Spleen (tissue), 11 donors: ENCODE measurements at regions not wholly inside any gene's neighbourhood (a gene's known extent, or its start where the extent isn't known, plus 50 kb on each side); places are given as distances from the start of the nearest gene placed in this dataset.

ENCODE experiments used
- DNase-seq: peaks from one replicate; pipeline ENCODE4 v3.0.0-alpha.2; 2020
- H3K27ac ChIP-seq, 8 donors: fragments of 200-600 bp; sonication (generic) in 7 of 8; 1 replicate in 4 of 8; 2 replicates in 4 of 8; pipeline versions ENCODE4 v1.5.0 to v1.8.0; 2016 to 2021; ENCODE audit warnings: inconsistent platforms in 4 of 8, mild to moderate bottlenecking in 4 of 8, moderate library complexity in 1 of 8
- H3K27me3 ChIP-seq, 7 donors: fragments of 200-600 bp; sonication (generic) in 6 of 7; replicated peaks in 1 of 7; 1 replicate in 4 of 7; 2 replicates in 3 of 7; pipeline versions ENCODE4 v1.5.0 to v1.8.0; 2016 to 2021; ENCODE audit warnings: inconsistent platforms in 3 of 7, mild to moderate bottlenecking in 1 of 7
- H3K36me3 ChIP-seq, 6 donors: fragments of 200-600 bp; sonication (generic) in 5 of 6; 1 replicate in 4 of 6; 2 replicates in 2 of 6; pipeline versions ENCODE4 v1.5.0 to v1.8.0; 2016 to 2021; ENCODE audit warnings: inconsistent platforms in 2 of 6
- H3K4me1 ChIP-seq, 6 donors: fragments of 200-600 bp; sonication (generic) in 5 of 6; 1 replicate in 3 of 6; 2 replicates in 3 of 6; pipeline versions ENCODE4 v1.5.0 to v1.8.0; 2016 to 2021; ENCODE audit warnings: inconsistent platforms in 3 of 6
- H3K4me3 ChIP-seq, 8 donors: fragments of 200-600 bp; sonication (generic) in 7 of 8; 1 replicate in 4 of 8; 2 replicates in 4 of 8; pipeline versions ENCODE4 v1.5.0 to v1.8.0; 2016 to 2021; ENCODE audit warnings: inconsistent platforms in 4 of 8, mild to moderate bottlenecking in 4 of 8, moderate library complexity in 2 of 8
- H3K9me3 ChIP-seq, 8 donors: fragments of 200-600 bp; sonication (generic) in 7 of 8; 1 replicate in 4 of 8; 2 replicates in 4 of 8; pipeline versions ENCODE4 v1.5.0 to v1.8.0; 2016 to 2021; ENCODE audit warnings: inconsistent platforms in 4 of 8
- POLR2A ChIP-seq, 3 donors: fragments of 450-650 bp; IDR thresholded peaks; one replicate each; pipeline ENCODE4 v1.5.1; 2017; ENCODE audit warnings: antibody characterized with exemption in 3 of 3, mild to moderate bottlenecking in 1 of 3
- POLR2AphosphoS5 ChIP-seq, 3 donors: sonication (generic); formaldehyde crosslinking; IDR thresholded peaks; one replicate each; pipeline ENCODE4 v1.5.1; 2017; ENCODE audit warnings: antibody characterized with exemption in 3 of 3
- WGBS, 5 donors: extraction: QIAGEN DNeasy Blood & Tissue Kit in 3 of 5; methylation state at CpG; one replicate each; pipeline versions ENCODE4 v1.1.5 to v1.1.7; 2013 to 2018; 5-methylcytosine and 5-hydroxymethylcytosine counted together
- intact Hi-C: fragments of 100-400 bp; cut with DNase I; formaldehyde crosslinking; loops from one replicate; pipeline ENCODE4 v1.15.0; 2023; ENCODE audit warnings: low total_unique reads
- TF ChIP-seq, protein P1 (sequence below), 11 experiments: fragments of 200-600 bp in 7 of 11; fragments of 450-650 bp in 4 of 11; sonication (generic) in 4 of 11; IDR thresholded peaks in 8 of 11; conservative IDR thresholded peaks in 3 of 11; 1 replicate in 7 of 11; 2 replicates in 4 of 11; pipeline versions ENCODE4 v1.4.0 to v1.8.0; 2016 to 2021; ENCODE audit warnings: antibody characterized with exemption in 11 of 11, inconsistent platforms in 4 of 11, mild to moderate bottlenecking in 1 of 11
- donor health status: healthy with polysubstance abuse.
- donor health status: DM: no; HTN: no; CAD: no; lungs with moderate emphysema.
- donor health status: DM: no; HTN: no; CAD: no.
- donor health status: Bipolar disorder and iron deficiency.
- donor health status: healthy.
- donor health status: DM: no; HTN: no; CAD: no.
- donor health status: DM: yes; HTN: yes; CAD: no.

DNA sequence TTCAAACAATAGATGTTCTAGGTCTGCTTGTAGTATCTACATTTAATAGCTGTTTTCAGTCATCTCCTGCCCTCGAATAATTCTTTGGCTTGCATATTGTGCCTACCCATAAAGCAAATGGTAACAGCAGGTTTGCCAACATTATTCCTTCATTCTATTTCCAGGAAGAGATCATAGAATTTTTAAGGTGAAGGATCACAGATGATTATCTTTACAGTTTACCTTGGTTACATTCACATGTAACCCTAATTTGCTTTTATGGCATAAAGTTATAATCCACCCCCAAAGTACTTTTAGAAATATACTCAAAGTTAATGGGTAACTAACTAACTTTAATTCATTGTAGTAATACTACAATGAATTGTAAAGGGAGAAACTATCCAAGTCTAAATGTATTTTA, 315.5 kb downstream of the NSUN3 start:
- Histone ChIP-seq H3K4me1 (no peaks in the 10 kb centered on the region), H3K27ac (no peak overlapping the region), H3K9me3 (peaks cover 0 to 4% (median 0%) of the 10 kb centered on the region in 8 donors), H3K36me3 (no peaks in the 10 kb centered on the region), H3K27me3 (no peaks in the 10 kb centered on the region), H3K4me3 (no peak overlapping the region)
- intact Hi-C loops: no loop called here
- DNase-seq: no peak
- 80 to 94% (median 82%) methylated on average over 1 of the region's 1 CpG for WGBS, 5 donors
- TF ChIP-seq POLR2A (IDR thresholded peaks at IDR 0.05): no peak
- TF ChIP-seq, protein P1, sequence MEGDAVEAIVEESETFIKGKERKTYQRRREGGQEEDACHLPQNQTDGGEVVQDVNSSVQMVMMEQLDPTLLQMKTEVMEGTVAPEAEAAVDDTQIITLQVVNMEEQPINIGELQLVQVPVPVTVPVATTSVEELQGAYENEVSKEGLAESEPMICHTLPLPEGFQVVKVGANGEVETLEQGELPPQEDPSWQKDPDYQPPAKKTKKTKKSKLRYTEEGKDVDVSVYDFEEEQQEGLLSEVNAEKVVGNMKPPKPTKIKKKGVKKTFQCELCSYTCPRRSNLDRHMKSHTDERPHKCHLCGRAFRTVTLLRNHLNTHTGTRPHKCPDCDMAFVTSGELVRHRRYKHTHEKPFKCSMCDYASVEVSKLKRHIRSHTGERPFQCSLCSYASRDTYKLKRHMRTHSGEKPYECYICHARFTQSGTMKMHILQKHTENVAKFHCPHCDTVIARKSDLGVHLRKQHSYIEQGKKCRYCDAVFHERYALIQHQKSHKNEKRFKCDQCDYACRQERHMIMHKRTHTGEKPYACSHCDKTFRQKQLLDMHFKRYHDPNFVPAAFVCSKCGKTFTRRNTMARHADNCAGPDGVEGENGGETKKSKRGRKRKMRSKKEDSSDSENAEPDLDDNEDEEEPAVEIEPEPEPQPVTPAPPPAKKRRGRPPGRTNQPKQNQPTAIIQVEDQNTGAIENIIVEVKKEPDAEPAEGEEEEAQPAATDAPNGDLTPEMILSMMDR (IDR thresholded peaks at IDR 0.05 in 8 of 11, conservative IDR thresholded peaks at IDR 0.05 in 3 of 11): no peak
- no peak for TF ChIP-seq POLR2AphosphoS5 (IDR thresholded peaks at IDR 0.05)

DNA sequence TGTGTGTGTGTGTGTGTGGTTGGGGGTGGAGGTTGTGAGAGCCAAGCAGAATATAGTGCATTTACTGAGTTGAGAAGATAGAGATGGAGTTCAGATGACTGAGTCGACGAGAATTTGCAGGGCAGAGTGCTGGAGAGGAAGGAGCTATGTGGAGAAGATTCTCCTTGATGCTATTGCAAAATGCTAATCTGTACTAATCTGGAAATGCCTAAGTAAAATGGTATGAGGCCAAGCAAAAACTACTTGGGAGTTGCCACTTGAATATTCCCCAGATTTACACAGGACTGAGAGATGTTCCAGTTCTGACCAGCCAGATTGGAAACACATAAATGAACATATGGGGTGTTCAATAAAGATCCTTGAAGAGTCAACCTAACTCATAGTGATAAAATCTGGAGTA, 316.4 kb downstream of the NSUN3 start:
- intact Hi-C loops: no loop called here
- H3K36me3 ChIP-seq: no peaks in the 10 kb centered on the region
- WGBS, 5 donors: 81 to 100% (median 85%) methylated on average over 2 of the region's 2 CpGs
- no peak for DNase-seq
- no peaks in the 10 kb centered on the region for H3K4me1 ChIP-seq
- H3K4me3 ChIP-seq: no peak overlapping the region
- TF ChIP-seq POLR2AphosphoS5 (IDR thresholded peaks at IDR 0.05): no peak
- TF ChIP-seq POLR2A (IDR thresholded peaks at IDR 0.05): no peak
- TF ChIP-seq, protein P1 (IDR thresholded peaks at IDR 0.05 in 8 of 11, conservative IDR thresholded peaks at IDR 0.05 in 3 of 11): no peak
- H3K27ac ChIP-seq: no peak overlapping the region
- peaks cover 0 to 5% (median 0%) of the 10 kb centered on the region in 8 donors for H3K9me3 ChIP-seq
- H3K27me3 ChIP-seq: no peaks in the 10 kb centered on the region

GRCh38 chr3:94394885-94395284, 332.0 kb downstream of the NSUN3 start:
- Histone ChIP-seq H3K9me3 (peaks cover 0 to 3% (median 0%) of the 10 kb centered on the region in 8 donors), H3K27me3 (no peaks in the 10 kb centered on the region), H3K27ac (no peak overlapping the region), H3K36me3 (no peaks in the 10 kb centered on the region), H3K4me1 (no peaks in the 10 kb centered on the region), H3K4me3 (no peak overlapping the region)
- WGBS, 5 donors: 77 to 90% (median 82%) methylated on average over 5 of the region's 5 CpGs
- TF ChIP-seq POLR2AphosphoS5 (IDR thresholded peaks at IDR 0.05) (no peak), POLR2A (IDR thresholded peaks at IDR 0.05) (no peak)
- TF ChIP-seq, protein P1 (IDR thresholded peaks at IDR 0.05 in 8 of 11, conservative IDR thresholded peaks at IDR 0.05 in 3 of 11): no peak
- intact Hi-C loops: no loop called here
- no peak for DNase-seq

DNA sequence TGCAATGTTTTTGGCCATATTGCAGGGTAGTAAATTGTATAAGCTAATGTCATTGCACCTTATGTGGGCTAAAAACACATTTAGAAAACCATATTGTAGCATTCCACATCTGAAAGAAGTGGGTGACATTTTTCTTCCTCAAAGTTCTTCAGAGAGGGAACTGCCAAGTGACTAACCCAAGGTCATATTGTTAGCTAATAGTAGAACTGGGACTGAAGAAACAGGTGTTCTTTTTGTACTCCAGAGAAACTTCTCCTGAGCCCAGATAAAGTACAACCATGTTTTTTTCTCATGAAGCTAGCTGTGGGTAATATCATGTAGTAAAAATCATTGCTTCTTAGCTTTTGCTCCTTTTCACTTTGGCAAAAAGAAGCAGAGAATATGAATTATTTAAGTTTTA, 333.0 kb downstream of the NSUN3 start:
- Histone ChIP-seq H3K4me1 (no peaks in the 10 kb centered on the region), H3K4me3 (no peak overlapping the region), H3K27ac (no peak overlapping the region), H3K36me3 (no peaks in the 10 kb centered on the region), H3K9me3 (peaks cover 0 to 3% (median 0%) of the 10 kb centered on the region in 8 donors), H3K27me3 (no peaks in the 10 kb centered on the region)
- TF ChIP-seq POLR2A (IDR thresholded peaks at IDR 0.05): no peak
- TF ChIP-seq POLR2AphosphoS5 (IDR thresholded peaks at IDR 0.05): no peak
- TF ChIP-seq, protein P1 (IDR thresholded peaks at IDR 0.05 in 8 of 11, conservative IDR thresholded peaks at IDR 0.05 in 3 of 11): no peak
- intact Hi-C loops: no loop called here
- DNase-seq: no peak
